ENCODE measurements at regions not wholly inside any gene's neighbourhood (a gene's known extent, or its start where the extent isn't known, plus 50 kb on each side); places are given as distances from the start of the nearest gene placed in this dataset.
"Not testable (repeated sequence)": the region's sequence is repeated elsewhere in the genome, so short reads cannot be mapped to it uniquely, and the experiment has no call there.

- no peak for DNase-seq (ENCODE audit: low read depth, low spot score)
- no peak overlapping the region for H3K9ac ChIP-seq (ENCODE audit: insufficient read length)
- TF ChIP-seq POLR2AphosphoS5 (IDR thresholded peaks at IDR 0.05; ENCODE audit: borderline replicate concordance, low read depth, low read length) (no peak), FOXP2 (optimal IDR thresholded peaks at IDR 0.05; ENCODE audit: control extremely low read depth, extremely low read length, insufficient read depth) (no peak)
- H3K4me3 ChIP-seq, result no peak overlapping the region
- no peak overlapping the region for H3K27ac ChIP-seq
- H3K36me3 ChIP-seq (ENCODE audit: insufficient read depth, low read length), result no peaks in the 10 kb centered on the region
- no peaks in the 10 kb centered on the region for H3K9me3 ChIP-seq (ENCODE audit: low read depth, low read length)
These were observed 565.8 kb upstream of the COBL start for GRCh38 chr7:51882412-51882811.

GRCh38 chr7:51881309-51881708, 564.7 kb upstream of the COBL start:
- Histone ChIP-seq H3K4me3 (no peak overlapping the region), H3K36me3 (ENCODE audit: insufficient read depth, low read length) (no peaks in the 10 kb centered on the region), H3K27ac (no peak overlapping the region), H3K9ac (ENCODE audit: insufficient read length) (no peak overlapping the region), H3K9me3 (ENCODE audit: low read depth, low read length) (no peaks in the 10 kb centered on the region)
- DNase-seq (ENCODE audit: low read depth, low spot score), result no peak
- no peak for TF ChIP-seq POLR2AphosphoS5 (IDR thresholded peaks at IDR 0.05; ENCODE audit: borderline replicate concordance, low read depth, low read length)
- no peak for TF ChIP-seq FOXP2 (optimal IDR thresholded peaks at IDR 0.05; ENCODE audit: control extremely low read depth, extremely low read length, insufficient read depth)
- no peak for TF ChIP-seq EZH2 (IDR thresholded peaks at IDR 0.05)

- no peak for TF ChIP-seq FOXP2 (optimal IDR thresholded peaks at IDR 0.05; ENCODE audit: control extremely low read depth, extremely low read length, insufficient read depth)
- TF ChIP-seq EZH2 (IDR thresholded peaks at IDR 0.05), result no peak
- TF ChIP-seq POLR2AphosphoS5 (IDR thresholded peaks at IDR 0.05; ENCODE audit: borderline replicate concordance, low read depth, low read length), result no peak
- Histone ChIP-seq H3K9ac (ENCODE audit: insufficient read length) (no peak overlapping the region), H3K36me3 (ENCODE audit: insufficient read depth, low read length) (no peaks in the 10 kb centered on the region), H3K9me3 (ENCODE audit: low read depth, low read length) (no peaks in the 10 kb centered on the region), H3K4me3 (no peak overlapping the region), H3K27ac (no peak overlapping the region)
- no peak for DNase-seq (ENCODE audit: low read depth, low spot score)
These were observed 562.3 kb upstream of the COBL start for GRCh38 chr7:51878865-51879264.

- TF ChIP-seq FOXP2 (optimal IDR thresholded peaks at IDR 0.05; ENCODE audit: control extremely low read depth, extremely low read length, insufficient read depth) (no peak), EZH2 (IDR thresholded peaks at IDR 0.05) (no peak), POLR2AphosphoS5 (IDR thresholded peaks at IDR 0.05; ENCODE audit: borderline replicate concordance, low read depth, low read length) (no peak)
- no peak overlapping the region for H3K4me3 ChIP-seq
- H3K9me3 ChIP-seq (ENCODE audit: low read depth, low read length), result no peaks in the 10 kb centered on the region
- DNase-seq (ENCODE audit: low read depth, low spot score), result no peak
- H3K9ac ChIP-seq (ENCODE audit: insufficient read length), result no peak overlapping the region
- no peaks in the 10 kb centered on the region for H3K36me3 ChIP-seq (ENCODE audit: insufficient read depth, low read length)
- no peak overlapping the region for H3K27ac ChIP-seq
These were observed 552.8 kb upstream of the COBL start for GRCh38 chr7:51869452-51869851.

GRCh38 chr7:51867117-51867516, 550.5 kb upstream of the COBL start:
- Histone ChIP-seq H3K4me3 (no peak overlapping the region), H3K9ac (ENCODE audit: insufficient read length) (no peak overlapping the region), H3K9me3 (ENCODE audit: low read depth, low read length) (no peaks in the 10 kb centered on the region), H3K27ac (no peak overlapping the region), H3K36me3 (ENCODE audit: insufficient read depth, low read length) (no peaks in the 10 kb centered on the region)
- no peak for TF ChIP-seq POLR2AphosphoS5 (IDR thresholded peaks at IDR 0.05; ENCODE audit: borderline replicate concordance, low read depth, low read length)
- TF ChIP-seq FOXP2 (optimal IDR thresholded peaks at IDR 0.05; ENCODE audit: control extremely low read depth, extremely low read length, insufficient read depth), result no peak
- no peak for TF ChIP-seq EZH2 (IDR thresholded peaks at IDR 0.05)
- DNase-seq (ENCODE audit: low read depth, low spot score), result no peak

GRCh38 chr7:51860305-51860704, 543.7 kb upstream of the COBL start:
- no peak for DNase-seq (ENCODE audit: low read depth, low spot score)
- Histone ChIP-seq H3K36me3 (ENCODE audit: insufficient read depth, low read length) (no peaks in the 10 kb centered on the region), H3K27ac (no peak overlapping the region), H3K9ac (ENCODE audit: insufficient read length) (no peak overlapping the region), H3K9me3 (ENCODE audit: low read depth, low read length) (no peaks in the 10 kb centered on the region), H3K4me3 (no peak overlapping the region)
- TF ChIP-seq EZH2 (IDR thresholded peaks at IDR 0.05) (no peak), POLR2AphosphoS5 (IDR thresholded peaks at IDR 0.05; ENCODE audit: borderline replicate concordance, low read depth, low read length) (no peak), FOXP2 (optimal IDR thresholded peaks at IDR 0.05; ENCODE audit: control extremely low read depth, extremely low read length, insufficient read depth) (no peak)

- TF ChIP-seq EZH2 (IDR thresholded peaks at IDR 0.05) (no peak), POLR2AphosphoS5 (IDR thresholded peaks at IDR 0.05; ENCODE audit: borderline replicate concordance, low read depth, low read length) (no peak), FOXP2 (optimal IDR thresholded peaks at IDR 0.05; ENCODE audit: control extremely low read depth, extremely low read length, insufficient read depth) (no peak)
- Histone ChIP-seq H3K9me3 (ENCODE audit: low read depth, low read length) (no peaks in the 10 kb centered on the region), H3K4me3 (no peak overlapping the region), H3K36me3 (ENCODE audit: insufficient read depth, low read length) (no peaks in the 10 kb centered on the region), H3K9ac (ENCODE audit: insufficient read length) (no peak overlapping the region), H3K27ac (no peak overlapping the region)
- DNase-seq (ENCODE audit: low read depth, low spot score), result no peak
These were observed 533.5 kb upstream of the COBL start for GRCh38 chr7:51850126-51850525.

- no peak overlapping the region for H3K9ac ChIP-seq (ENCODE audit: insufficient read length)
- no peaks in the 10 kb centered on the region for H3K36me3 ChIP-seq (ENCODE audit: insufficient read depth, low read length)
- H3K9me3 ChIP-seq (ENCODE audit: low read depth, low read length), result no peaks in the 10 kb centered on the region
- no peak for TF ChIP-seq EZH2 (IDR thresholded peaks at IDR 0.05)
- TF ChIP-seq FOXP2 (optimal IDR thresholded peaks at IDR 0.05; ENCODE audit: control extremely low read depth, extremely low read length, insufficient read depth), result no peak
- TF ChIP-seq POLR2AphosphoS5 (IDR thresholded peaks at IDR 0.05; ENCODE audit: borderline replicate concordance, low read depth, low read length), result no peak
- DNase-seq (ENCODE audit: low read depth, low spot score), result no peak
- no peak overlapping the region for H3K4me3 ChIP-seq
- H3K27ac ChIP-seq, result no peak overlapping the region
These were observed 531.0 kb upstream of the COBL start for GRCh38 chr7:51847461-51848134.

GRCh38 chr7:51839130-51839529, 522.5 kb upstream of the COBL start:
- H3K9ac ChIP-seq (ENCODE audit: insufficient read length); H3K9me3 ChIP-seq (ENCODE audit: low read depth, low read length); H3K36me3 ChIP-seq (ENCODE audit: insufficient read depth, low read length); H3K4me3 ChIP-seq; DNase-seq (ENCODE audit: low read depth, low spot score); H3K27ac ChIP-seq: not testable (repeated sequence)
